BJ (cell line): ENCODE measurements at regions not wholly inside any gene's neighbourhood (a gene's known extent, or its start where the extent isn't known, plus 50 kb on each side); places are given as distances from the start of the nearest gene placed in this dataset.

Experiments
- CTCF ChIA-PET: fragments of 350-600 bp; formaldehyde crosslinking; extraction: SDS; loops from one replicate; lab custom pipeline; 2021; ENCODE audit warnings: antibody characterized with exemption, inconsistent platforms; lab: Yijun Ruan, JAX
- POLR2A ChIA-PET: fragments of 300-600 bp; sonication (Branson Sonifier 250); formaldehyde crosslinking; extraction: SDS; loops from one replicate; lab custom pipeline; 2021; ENCODE audit warnings: antibody characterized with exemption; lab: Charles Lee
- DNase-seq: peaks from one replicate; pipeline ENCODE4 v3.0.0-alpha.2; 2011; ENCODE audit warnings: low read depth
- H3K27me3 ChIP-seq: 2 replicates; pipeline ENCODE4 v1.6.0; 2011; ENCODE audit warnings: low read length; ENCODE audit not compliant: control insufficient read depth, insufficient read depth
- H3K36me3 ChIP-seq: 2 replicates; pipeline ENCODE4 v1.5.1; 2011; ENCODE audit warnings: low read length; ENCODE audit not compliant: control insufficient read depth, insufficient read depth
- H3K4me3 ChIP-seq: 2 replicates; pipeline ENCODE4 v1.5.1; 2011; ENCODE audit warnings: low read depth, mild to moderate bottlenecking, control low read depth, low read length
- TF ChIP-seq, protein P1 (sequence below): IDR thresholded peaks from 2 replicates; pipeline ENCODE4 v1.5.1; 2011; ENCODE audit warnings: low read depth, mild to moderate bottlenecking, control low read depth, inconsistent platforms, low read length, moderate library complexity; ENCODE audit not compliant: insufficient read depth

- Histone ChIP-seq H3K36me3 (no peaks in the 10 kb centered on the region), H3K27me3 (no peaks in the 10 kb centered on the region), H3K4me3 (no peak overlapping the region)
- POLR2A ChIA-PET, result no interaction called here
- TF ChIP-seq, protein P1, sequence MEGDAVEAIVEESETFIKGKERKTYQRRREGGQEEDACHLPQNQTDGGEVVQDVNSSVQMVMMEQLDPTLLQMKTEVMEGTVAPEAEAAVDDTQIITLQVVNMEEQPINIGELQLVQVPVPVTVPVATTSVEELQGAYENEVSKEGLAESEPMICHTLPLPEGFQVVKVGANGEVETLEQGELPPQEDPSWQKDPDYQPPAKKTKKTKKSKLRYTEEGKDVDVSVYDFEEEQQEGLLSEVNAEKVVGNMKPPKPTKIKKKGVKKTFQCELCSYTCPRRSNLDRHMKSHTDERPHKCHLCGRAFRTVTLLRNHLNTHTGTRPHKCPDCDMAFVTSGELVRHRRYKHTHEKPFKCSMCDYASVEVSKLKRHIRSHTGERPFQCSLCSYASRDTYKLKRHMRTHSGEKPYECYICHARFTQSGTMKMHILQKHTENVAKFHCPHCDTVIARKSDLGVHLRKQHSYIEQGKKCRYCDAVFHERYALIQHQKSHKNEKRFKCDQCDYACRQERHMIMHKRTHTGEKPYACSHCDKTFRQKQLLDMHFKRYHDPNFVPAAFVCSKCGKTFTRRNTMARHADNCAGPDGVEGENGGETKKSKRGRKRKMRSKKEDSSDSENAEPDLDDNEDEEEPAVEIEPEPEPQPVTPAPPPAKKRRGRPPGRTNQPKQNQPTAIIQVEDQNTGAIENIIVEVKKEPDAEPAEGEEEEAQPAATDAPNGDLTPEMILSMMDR, result no peak
- no peak for DNase-seq
- CTCF ChIA-PET, result no interaction called here
Observed at GRCh38 chr4:177638871-177639270, 196.6 kb upstream of the AGA start.

DNA sequence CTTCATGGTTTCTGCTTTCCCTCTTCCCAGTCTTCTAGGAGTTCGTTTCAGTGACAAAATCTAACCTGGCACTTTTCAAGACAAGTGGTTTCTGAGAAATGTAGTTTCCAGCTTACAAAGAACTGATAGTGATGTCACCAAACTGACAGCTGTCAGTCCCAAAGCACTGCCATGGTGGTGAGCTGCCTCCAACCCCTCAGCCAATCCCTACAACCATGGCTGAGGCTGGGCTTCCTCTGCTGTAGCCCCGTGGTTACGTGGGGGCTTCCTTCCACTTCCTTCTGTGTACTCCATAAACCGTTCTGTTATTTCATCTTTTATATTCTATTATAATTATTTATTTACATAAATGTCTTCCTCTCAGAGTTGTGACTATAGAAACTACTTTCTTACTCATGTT, 198.6 kb upstream of the AGA start:
- ChIA-PET CTCF (no interaction called here), POLR2A (no interaction called here)
- Histone ChIP-seq H3K27me3 (no peaks in the 10 kb centered on the region), H3K4me3 (no peak overlapping the region), H3K36me3 (no peaks in the 10 kb centered on the region)
- TF ChIP-seq, protein P1, result no peak
- no peak for DNase-seq

DNA sequence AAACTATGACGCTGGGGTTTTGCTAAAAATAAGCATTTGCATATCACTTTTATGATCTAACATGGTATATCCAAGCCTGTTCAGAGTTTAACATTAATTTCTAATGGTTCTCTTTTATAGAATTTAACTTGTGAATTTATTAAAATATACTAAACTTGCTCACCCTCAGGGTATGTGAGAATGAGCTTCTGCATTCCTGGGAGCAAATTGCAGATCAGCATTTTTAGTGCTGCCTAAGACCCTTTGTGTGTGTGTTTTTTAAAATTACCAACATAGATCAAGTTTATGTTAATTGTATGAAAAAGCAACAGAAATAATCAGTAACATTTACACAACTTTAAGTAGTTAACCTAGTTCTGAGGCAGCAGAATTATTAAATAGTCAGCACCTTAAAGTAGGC, 218.0 kb upstream of the AGA start:
- ChIA-PET CTCF (no interaction called here), POLR2A (no interaction called here)
- H3K4me3 ChIP-seq, result no peak overlapping the region
- no peak for DNase-seq
- TF ChIP-seq, protein P1, result no peak
- H3K27me3 ChIP-seq, result no peaks in the 10 kb centered on the region
- no peaks in the 10 kb centered on the region for H3K36me3 ChIP-seq

GRCh38 chr4:177667687-177668086, 225.4 kb upstream of the AGA start:
- TF ChIP-seq, protein P1, result 0 out of 2 replicates have a peak, but pooled peaks have one; percentile 2
- no peaks in the 10 kb centered on the region for H3K27me3 ChIP-seq
- ChIA-PET POLR2A (no interaction called here), CTCF (interaction anchor here (0.9 kb wide), 1 partner anchor 9 kb away, joined by 3 read pairs; no protein-coding TSS in a partner anchor)
- no peaks in the 10 kb centered on the region for H3K36me3 ChIP-seq
- no peak overlapping the region for H3K4me3 ChIP-seq
- DNase-seq, result no peak

GRCh38 chr4:177671387-177671786, 229.2 kb upstream of the AGA start:
- ChIA-PET CTCF (no interaction called here), POLR2A (interaction anchor here (0.6 kb wide), 1 partner anchor 355 kb away, joined by 3 read pairs; no protein-coding TSS in a partner anchor)
- Histone ChIP-seq H3K27me3 (no peaks in the 10 kb centered on the region), H3K36me3 (no peaks in the 10 kb centered on the region), H3K4me3 (no peak overlapping the region)
- DNase-seq, result no peak
- TF ChIP-seq, protein P1, result no peak
